Epithelial cell of prostate (primary cell): ENCODE measurements at regions not wholly inside any gene's neighbourhood (a gene's known extent, or its start where the extent isn't known, plus 50 kb on each side); places are given as distances from the start of the nearest gene placed in this dataset.
A peak's percentile ranks its signal among the peaks of the same experiment; 100 is the strongest.

ENCODE experiments used
- DNase-seq: peaks from one replicate; pipeline ENCODE4 v3.0.0-alpha.2; 2011; ENCODE audit warnings: low read depth, low spot score
- H3K27ac ChIP-seq: fragments of 450-650 bp; 2 replicates; pipeline ENCODE4 v1.5.1; 2017; ENCODE audit warnings: mild to moderate bottlenecking

- no peak overlapping the region for H3K27ac ChIP-seq
- no peak for DNase-seq
Observed at GRCh38 chr18:45505497-45506206, 109.6 kb upstream of the SLC14A2 start.

- H3K27ac ChIP-seq: no peak overlapping the region
Observed at GRCh38 chr18:45506951-45507350, 108.3 kb upstream of the SLC14A2 start.

GRCh38 chr18:45509535-45509934 lies 105.7 kb upstream of the SLC14A2 start:
- no peak overlapping the region for H3K27ac ChIP-seq
- DNase-seq: no peak

More at GRCh38 chr18:45506951-45507350, 108.3 kb upstream of the SLC14A2 start:
- no peak for DNase-seq

- DNase-seq: no peak
- H3K27ac ChIP-seq: no peak overlapping the region
Observed at GRCh38 chr18:45510656-45511055, 104.6 kb upstream of the SLC14A2 start.

- DNase-seq: no peak
- H3K27ac ChIP-seq: no peak overlapping the region
Observed at GRCh38 chr18:45512363-45512953, 102.8 kb upstream of the SLC14A2 start.

GRCh38 chr18:45517181-45517741 lies 98.0 kb upstream of the SLC14A2 start:
- H3K27ac ChIP-seq: no peak overlapping the region
- DNase-seq: no peak

GRCh38 chr18:45518311-45519155 lies 96.7 kb upstream of the SLC14A2 start:
- no peak for DNase-seq
- H3K27ac ChIP-seq: no peak overlapping the region

- no peak for DNase-seq
Observed at GRCh38 chr18:45519411-45520280, 95.6 kb upstream of the SLC14A2 start.

GRCh38 chr18:45521136-45521535 lies 94.1 kb upstream of the SLC14A2 start:
- no peak overlapping the region for H3K27ac ChIP-seq
- no peak for DNase-seq

More at GRCh38 chr18:45519411-45520280, 95.6 kb upstream of the SLC14A2 start:
- H3K27ac ChIP-seq: no peak overlapping the region

GRCh38 chr18:45521777-45522176 lies 93.5 kb upstream of the SLC14A2 start:
- DNase-seq: no peak
- no peak overlapping the region for H3K27ac ChIP-seq

- no peak overlapping the region for H3K27ac ChIP-seq
- DNase-seq: no peak
Observed at GRCh38 chr18:45522371-45522770, 92.9 kb upstream of the SLC14A2 start.

- H3K27ac ChIP-seq: no peak overlapping the region
- DNase-seq: no peak
Observed at GRCh38 chr18:45525301-45525700, 90.0 kb upstream of the SLC14A2 start.

- no peak overlapping the region for H3K27ac ChIP-seq
- no peak for DNase-seq
Observed at GRCh38 chr18:45526114-45526841, 89.0 kb upstream of the SLC14A2 start.

- no peak overlapping the region for H3K27ac ChIP-seq
- DNase-seq: peak; percentile 10
Observed at GRCh38 chr18:45527891-45528290, 87.4 kb upstream of the SLC14A2 start.

GRCh38 chr18:45528712-45529336 lies 86.5 kb upstream of the SLC14A2 start:
- DNase-seq: no peak
- no peak overlapping the region for H3K27ac ChIP-seq

GRCh38 chr18:45538444-45538843 lies 76.8 kb upstream of the SLC14A2 start:
- DNase-seq: no peak
- H3K27ac ChIP-seq: no peak overlapping the region

- no peak for DNase-seq
- H3K27ac ChIP-seq: no peak overlapping the region
Observed at GRCh38 chr18:45539491-45539891, 75.8 kb upstream of the SLC14A2 start.

GRCh38 chr18:45540125-45540524 lies 75.2 kb upstream of the SLC14A2 start:
- H3K27ac ChIP-seq: no peak overlapping the region
- DNase-seq: no peak

GRCh38 chr18:45541421-45541820 lies 73.9 kb upstream of the SLC14A2 start:
- DNase-seq: no peak

More at GRCh38 chr18:45541421-45541820, 73.9 kb upstream of the SLC14A2 start:
- H3K27ac ChIP-seq: no peak overlapping the region
